Neuronal stem cell (in vitro differentiated cells): ENCODE measurements at regions not wholly inside any gene's neighbourhood (a gene's known extent, or its start where the extent isn't known, plus 50 kb on each side); places are given as distances from the start of the nearest gene placed in this dataset.

Experiments used
- DNase-seq: peaks from one replicate; pipeline ENCODE4 v3.0.0-alpha.2; 2013; ENCODE audit warnings: low spot score
- H2AFZ ChIP-seq: one replicate; pipeline ENCODE4 v1.6.1; 2013; ENCODE audit warnings: mild to moderate bottlenecking, low read length, inconsistent platforms
- H2AK5ac ChIP-seq: 2 replicates; pipeline ENCODE4 v1.6.1; 2013; ENCODE audit warnings: low read depth, mild to moderate bottlenecking, inconsistent platforms, low read length, moderate library complexity, mixed read lengths
- H2BK120ac ChIP-seq: 2 replicates; pipeline ENCODE4 v1.6.1; 2013; ENCODE audit warnings: low read depth, mild to moderate bottlenecking, inconsistent platforms, low read length, moderate library complexity, mixed read lengths
- H2BK12ac ChIP-seq: one replicate; pipeline ENCODE4 v1.6.1; 2013; ENCODE audit warnings: low read length, inconsistent platforms
- H2BK15ac ChIP-seq: 2 replicates; pipeline ENCODE4 v1.6.1; 2013; ENCODE audit warnings: mild to moderate bottlenecking, low read length, inconsistent platforms, mixed read lengths
- H2BK5ac ChIP-seq: one replicate; pipeline ENCODE4 v1.6.1; 2013; ENCODE audit warnings: inconsistent platforms, mild to moderate bottlenecking, low read length, moderate library complexity
- H3K14ac ChIP-seq: one replicate; pipeline ENCODE4 v1.6.1; 2013; ENCODE audit warnings: low read length, inconsistent platforms
- H3K18ac ChIP-seq: 2 replicates; pipeline ENCODE4 v1.6.1; 2013; ENCODE audit warnings: low read length, inconsistent platforms
- H3K23ac ChIP-seq: 2 replicates; pipeline ENCODE4 v1.6.1; 2013; ENCODE audit warnings: low read depth, mild to moderate bottlenecking, mixed read lengths, low read length, inconsistent platforms; ENCODE audit not compliant: poor library complexity
- H3K27ac ChIP-seq: replicated peaks from 3 replicates; pipeline ENCODE4 v1.5.1; 2013; ENCODE audit warnings: low read length, inconsistent platforms
- H3K27me3 ChIP-seq, 3 experiments: 2 replicates each; pipeline ENCODE4 v1.6.1; 2013; ENCODE audit warnings: low read length in 3 of 3, mild to moderate bottlenecking in 2 of 3, inconsistent platforms in 1 of 3, low read depth in 1 of 3, mixed read lengths in 1 of 3, moderate library complexity in 1 of 3; ENCODE audit not compliant: control insufficient read depth in 3 of 3, insufficient read depth in 3 of 3
- H3K36me3 ChIP-seq, 2 donors: replicated peaks in 1 of 2; 2 replicates each; pipeline ENCODE4 v1.6.1; 2013; ENCODE audit warnings: low read length in 2 of 2; ENCODE audit not compliant: control insufficient read depth in 2 of 2, insufficient read depth in 2 of 2
- H3K4ac ChIP-seq: 2 replicates; pipeline ENCODE4 v1.6.1; 2013; ENCODE audit warnings: inconsistent platforms, mild to moderate bottlenecking, low read length, moderate library complexity
- H3K4me1 ChIP-seq, 2 donors: 1 replicate in 1 of 2; 2 replicates in 1 of 2; pipeline ENCODE4 v1.6.1; 2013; ENCODE audit warnings: low read length in 2 of 2, low read depth in 1 of 2; ENCODE audit not compliant: control insufficient read depth in 2 of 2, insufficient read depth in 1 of 2
- H3K4me2 ChIP-seq: one replicate; pipeline ENCODE4 v1.6.1; 2013; ENCODE audit warnings: mild to moderate bottlenecking, low read length, inconsistent platforms; ENCODE audit not compliant: insufficient read depth, poor library complexity, severe bottlenecking
- H3K4me3 ChIP-seq, 2 donors: 2 replicates each; pipeline ENCODE4 v1.5.1; 2013; ENCODE audit warnings: low read length in 2 of 2, mild to moderate bottlenecking in 2 of 2, inconsistent platforms in 1 of 2, moderate library complexity in 1 of 2
- H3K79me1 ChIP-seq: one replicate; pipeline ENCODE4 v1.6.1; 2013; ENCODE audit warnings: low read depth, mild to moderate bottlenecking, inconsistent platforms, low read length, moderate library complexity
- H3K9ac ChIP-seq: one replicate; pipeline ENCODE4 v1.6.1; 2013; ENCODE audit warnings: mild to moderate bottlenecking, low read depth, low read length, inconsistent platforms; ENCODE audit not compliant: poor library complexity
- H3K9me3 ChIP-seq, 2 donors: replicated peaks in 1 of 2; 2 replicates each; pipeline versions ENCODE3 to v1.6.1; 2013; ENCODE audit warnings: low read length in 2 of 2, mild to moderate bottlenecking in 2 of 2, inconsistent platforms in 1 of 2, low read depth in 1 of 2, mixed read lengths in 1 of 2, moderate library complexity in 1 of 2; ENCODE audit not compliant: control insufficient read depth in 2 of 2, insufficient read depth in 1 of 2
- H4K8ac ChIP-seq: one replicate; pipeline ENCODE4 v1.6.1; 2013; ENCODE audit warnings: low read depth, mild to moderate bottlenecking, inconsistent platforms, low read length, moderate library complexity
- H4K91ac ChIP-seq: one replicate; pipeline ENCODE4 v1.6.1; 2013; ENCODE audit warnings: low read length, low read depth, mild to moderate bottlenecking, inconsistent platforms; ENCODE audit not compliant: poor library complexity
- WGBS, 2 donors: extraction: QIAGEN DNeasy Blood & Tissue Kit; methylation state at CpG; one replicate each; pipeline ENCODE4 v1.1.7; 2013; ENCODE audit warnings: missing lambda C conversion rate in 2 of 2, mixed read lengths in 1 of 2; ENCODE audit not compliant: insufficient read length in 2 of 2, insufficient replicate concordance in 1 of 2; ENCODE audit errors: extremely low coverage in 2 of 2; 5-methylcytosine and 5-hydroxymethylcytosine counted together

- Histone ChIP-seq H3K27ac (no peak overlapping the region), H3K27me3 (no peaks in the 10 kb centered on the region), H3K4me2 (no peak overlapping the region), H3K4ac (no peak overlapping the region), H2BK12ac (no peak overlapping the region), H2AFZ (no peak overlapping the region), H4K91ac (no peak overlapping the region), H3K4me1 (peaks cover 0 to 5% of the 10 kb centered on the region in 2 donors), H3K79me1 (no peaks in the 10 kb centered on the region), H3K9me3 (no peaks in the 10 kb centered on the region), H2AK5ac (no peak overlapping the region), H2BK120ac (no peak overlapping the region), H2BK5ac (no peak overlapping the region), H4K8ac (no peak overlapping the region), H3K36me3 (no peaks in the 10 kb centered on the region), H3K14ac (no peak overlapping the region), H2BK15ac (no peak overlapping the region), H3K18ac (no peak overlapping the region), H3K9ac (no peak overlapping the region), H3K4me3 (no peak overlapping the region), H3K23ac (no peak overlapping the region)
- whole genome bisulfite sequencing, 2 donors = no CpG with 5 or more reads among the region's 9 CpGs
- DNase-seq = no peak
These were observed 1085.5 kb downstream of the SORCS1 start for GRCh38 chr10:106078895-106079576.

DNA sequence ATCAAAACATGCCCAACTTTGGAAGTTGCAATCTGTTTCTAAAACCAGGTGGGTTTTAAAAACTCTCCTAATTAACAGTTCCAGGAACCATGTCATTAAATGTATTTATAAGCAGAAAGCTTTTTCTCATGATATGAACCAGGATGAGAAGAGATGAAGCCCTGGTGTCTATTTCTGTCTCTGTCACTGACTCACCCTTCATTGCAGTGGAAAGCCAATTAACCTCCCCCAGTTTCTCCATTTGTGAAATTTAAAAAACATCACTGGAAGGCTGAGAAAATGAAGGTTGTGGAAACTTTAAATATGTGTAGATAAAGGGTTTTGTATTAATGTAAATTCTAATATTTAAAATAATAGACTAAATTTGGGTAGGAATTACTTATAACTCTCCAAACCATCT is 1088.0 kb downstream of the SORCS1 start:
- no peak overlapping the region for H3K18ac ChIP-seq
- no peak for DNase-seq
- H3K27me3 ChIP-seq = no peaks in the 10 kb centered on the region
- no peak overlapping the region for H2BK5ac ChIP-seq
- peaks cover 0 to 2% of the 10 kb centered on the region in 2 donors for H3K9me3 ChIP-seq
- no peak overlapping the region for H3K23ac ChIP-seq
- no peak overlapping the region for H2BK120ac ChIP-seq
- no peaks in the 10 kb centered on the region for H3K36me3 ChIP-seq
- H3K4me1 ChIP-seq = peaks cover 0 to 5% of the 10 kb centered on the region in 2 donors
- H4K8ac ChIP-seq = no peak overlapping the region
- no peak overlapping the region for H2AFZ ChIP-seq
- H3K4ac ChIP-seq = no peak overlapping the region
- no peak overlapping the region for H3K14ac ChIP-seq
- H2BK12ac ChIP-seq = no peak overlapping the region
- no peak overlapping the region for H2AK5ac ChIP-seq
- H3K4me3 ChIP-seq = no peak overlapping the region
- H2BK15ac ChIP-seq = no peak overlapping the region
- no peak overlapping the region for H4K91ac ChIP-seq
- no peaks in the 10 kb centered on the region for H3K79me1 ChIP-seq
- no peak overlapping the region for H3K27ac ChIP-seq
- H3K9ac ChIP-seq = no peak overlapping the region
- H3K4me2 ChIP-seq = no peak overlapping the region

DNA sequence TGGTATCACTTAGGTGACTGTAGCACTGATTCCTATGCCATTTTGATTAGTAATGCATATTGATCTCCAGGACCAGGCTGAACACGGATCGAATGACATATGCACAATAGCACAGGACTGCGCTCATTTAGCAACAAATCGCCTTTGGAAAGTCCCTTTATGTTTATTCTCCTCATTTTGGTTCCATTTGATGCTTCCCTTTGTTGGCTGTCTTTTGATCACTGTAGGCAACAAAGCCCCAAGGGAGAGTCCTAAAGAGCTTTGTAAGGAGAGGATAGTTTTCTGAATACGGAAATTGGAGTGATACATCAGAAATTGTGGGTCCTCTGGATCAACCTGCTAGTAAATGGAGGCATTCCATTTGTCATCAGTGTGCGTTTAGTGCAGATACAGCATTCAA is 1111.4 kb downstream of the SORCS1 start:
- no peak overlapping the region for H2AFZ ChIP-seq
- no peak overlapping the region for H2BK120ac ChIP-seq
- H3K79me1 ChIP-seq = no peaks in the 10 kb centered on the region
- H3K14ac ChIP-seq = no peak overlapping the region
- H2BK5ac ChIP-seq = no peak overlapping the region
- H3K4ac ChIP-seq = no peak overlapping the region
- H3K18ac ChIP-seq = no peak overlapping the region
- DNase-seq = no peak
- WGBS, 2 donors = no CpG with 5 or more reads among the region's 6 CpGs
- H3K27ac ChIP-seq = no peak overlapping the region
- no peak overlapping the region for H3K9ac ChIP-seq
- no peak overlapping the region for H3K4me2 ChIP-seq
- no peaks in the 10 kb centered on the region for H3K36me3 ChIP-seq
- H2BK15ac ChIP-seq = no peak overlapping the region
- H2BK12ac ChIP-seq = no peak overlapping the region
- H4K91ac ChIP-seq = no peak overlapping the region
- H3K27me3 ChIP-seq = peaks cover 0 to 2% (median 0%) of the 10 kb centered on the region in 3 experiments
- H3K23ac ChIP-seq = no peak overlapping the region
- H4K8ac ChIP-seq = no peak overlapping the region
- no peaks in the 10 kb centered on the region for H3K4me1 ChIP-seq
- no peak overlapping the region for H2AK5ac ChIP-seq
- no peaks in the 10 kb centered on the region for H3K9me3 ChIP-seq
- H3K4me3 ChIP-seq = no peak overlapping the region

DNA sequence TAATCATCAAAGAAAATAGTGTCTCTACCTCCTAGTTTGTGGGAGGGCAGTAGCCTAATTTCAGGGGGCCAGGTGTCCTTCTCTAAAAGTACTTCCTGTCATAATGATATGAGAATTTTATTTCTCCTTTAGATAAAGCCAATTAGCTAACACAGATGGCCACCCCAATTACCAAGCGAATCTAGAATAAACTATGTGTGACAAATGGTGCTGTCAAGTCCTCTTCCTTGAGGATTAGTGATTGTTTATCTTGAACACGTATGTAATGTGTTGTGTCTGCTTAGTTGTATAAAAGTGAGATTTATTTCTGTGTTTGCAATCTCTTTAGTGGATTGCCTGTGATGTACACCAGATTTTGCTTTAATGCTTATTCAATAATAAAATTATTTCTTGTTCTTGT is 1120.0 kb downstream of the SORCS1 start:
- Histone ChIP-seq H3K4me3 (no peak overlapping the region), H3K36me3 (no peaks in the 10 kb centered on the region), H3K14ac (no peak overlapping the region), H2AK5ac (no peak overlapping the region), H2BK5ac (no peak overlapping the region), H2BK12ac (no peak overlapping the region), H4K91ac (no peak overlapping the region), H2BK120ac (no peak overlapping the region), H3K79me1 (no peaks in the 10 kb centered on the region), H3K9ac (no peak overlapping the region), H3K27me3 (no peaks in the 10 kb centered on the region), H2AFZ (no peak overlapping the region), H3K23ac (no peak overlapping the region), H3K4me2 (no peak overlapping the region), H4K8ac (no peak overlapping the region), H3K4me1 (no peaks in the 10 kb centered on the region), H3K18ac (no peak overlapping the region), H3K27ac (no peak overlapping the region), H3K9me3 (no peaks in the 10 kb centered on the region), H3K4ac (no peak overlapping the region), H2BK15ac (no peak overlapping the region)
- DNase-seq = no peak
- no CpG with 5 or more reads among the region's 2 CpGs for WGBS, 2 donors
